Heart left ventricle (tissue), 13 donors: ENCODE measurements at regions not wholly inside any gene's neighbourhood (a gene's known extent, or its start where the extent isn't known, plus 50 kb on each side); places are given as distances from the start of the nearest gene placed in this dataset.

Source experiments
- POLR2A ChIP-seq, 2 donors: fragments of 450-650 bp; IDR thresholded peaks; one replicate each; pipeline ENCODE4 v1.6.1; 2017; ENCODE audit warnings: antibody characterized with exemption in 2 of 2, mild to moderate bottlenecking in 2 of 2, moderate library complexity in 2 of 2
- TF ChIP-seq, protein P1 (sequence below), 12 donors: fragments of 200-600 bp; sonication (generic) in 4 of 12; IDR thresholded peaks; one replicate each; pipeline versions ENCODE4 v1.5.0 to v1.8.0; 2018 to 2022; ENCODE audit warnings: antibody characterized with exemption in 12 of 12, mild to moderate bottlenecking in 5 of 12
- donor health status: ischemic (EF 13 %, LVEDD 7.1; RV severe dilation, severe dysfunction).
- donor health status: DM: no; HTN: yes; CAD: no.
- donor health status: DM: no; HTN: no; CAD: no.
- donor health status: ischemic (EF 25% LVEDD 6.9; RV normal size, moderate dysfunction).
- donor health status: ischemic (EF 25% LVEDD 5.7; RV mildly dilated, moderate dysfunction).
- donor health status: ischemic (EF 35%, LVEDD 5.7; RV mildly dilated, moderate dysfunction).
- donor health status: nonischemic (EF 11% LVEDD 7.7; RV severe dilation, severe dysfunction).
- donor health status: DM: yes; HTN: yes; CAD: no.
- donor health status: PGD.
- donor health status: ischemic (EF 29% LVEDD 5.4; RV normal size, mild dysfunction).
- donor health status: nonischemic (EF 23%, LVEDD 6.1; RV moderate dilation, normal function).

DNA sequence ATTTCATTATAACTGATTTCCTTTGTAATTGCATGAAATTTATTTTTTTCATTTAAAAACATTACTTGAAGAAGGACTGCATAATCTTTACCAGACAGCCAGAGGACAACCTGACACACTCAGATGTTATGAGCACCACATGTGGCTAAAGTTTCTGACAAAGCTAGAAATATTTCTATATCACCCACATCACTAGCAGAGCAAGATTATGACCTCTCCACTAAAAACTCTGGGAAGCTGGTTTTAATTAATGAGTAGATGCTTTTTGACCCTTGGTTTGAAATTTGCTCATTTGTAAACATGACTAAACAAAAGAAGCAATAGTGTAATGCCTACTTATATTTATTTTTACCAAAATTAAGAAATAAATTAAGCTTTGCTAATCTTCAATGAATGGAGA, 661.5 kb upstream of the EPHA5 start:
- TF ChIP-seq, protein P1, sequence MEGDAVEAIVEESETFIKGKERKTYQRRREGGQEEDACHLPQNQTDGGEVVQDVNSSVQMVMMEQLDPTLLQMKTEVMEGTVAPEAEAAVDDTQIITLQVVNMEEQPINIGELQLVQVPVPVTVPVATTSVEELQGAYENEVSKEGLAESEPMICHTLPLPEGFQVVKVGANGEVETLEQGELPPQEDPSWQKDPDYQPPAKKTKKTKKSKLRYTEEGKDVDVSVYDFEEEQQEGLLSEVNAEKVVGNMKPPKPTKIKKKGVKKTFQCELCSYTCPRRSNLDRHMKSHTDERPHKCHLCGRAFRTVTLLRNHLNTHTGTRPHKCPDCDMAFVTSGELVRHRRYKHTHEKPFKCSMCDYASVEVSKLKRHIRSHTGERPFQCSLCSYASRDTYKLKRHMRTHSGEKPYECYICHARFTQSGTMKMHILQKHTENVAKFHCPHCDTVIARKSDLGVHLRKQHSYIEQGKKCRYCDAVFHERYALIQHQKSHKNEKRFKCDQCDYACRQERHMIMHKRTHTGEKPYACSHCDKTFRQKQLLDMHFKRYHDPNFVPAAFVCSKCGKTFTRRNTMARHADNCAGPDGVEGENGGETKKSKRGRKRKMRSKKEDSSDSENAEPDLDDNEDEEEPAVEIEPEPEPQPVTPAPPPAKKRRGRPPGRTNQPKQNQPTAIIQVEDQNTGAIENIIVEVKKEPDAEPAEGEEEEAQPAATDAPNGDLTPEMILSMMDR (IDR thresholded peaks at IDR 0.05): no peak
- TF ChIP-seq POLR2A (IDR thresholded peaks at IDR 0.05): no peak
